ENCODE measurements at regions not wholly inside any gene's neighbourhood (a gene's known extent, or its start where the extent isn't known, plus 50 kb on each side); places are given as distances from the start of the nearest gene placed in this dataset.
A peak's percentile ranks its signal among the peaks of the same experiment; 100 is the strongest.

GRCh38 chr6:25060522-25060921 lies 124.8 kb upstream of the RIPOR2 start:
- ATAC-seq (no peak), DNase-seq (ENCODE audit: low spot score) (no peak)
- Mint-ChIP-seq H3K9me3 (peaks cover 25% of the 10 kb centered on the region), H3K36me3 (peaks cover 8% of the 10 kb centered on the region; the same call in 1 of the 2 replicates), H3K4me1 (peaks cover 24% of the 10 kb centered on the region), H3K4me3 (no peak overlapping the region), H3K27me3 (ENCODE audit: low read depth) (no peaks in the 10 kb centered on the region), H3K27ac (no peak overlapping the region)
- CTCF ChIA-PET, result interaction anchor here (0.8 to 3.4 kb wide), 2 partner anchors 43 to 68 kb away, joined by 4 to 14 read pairs; no protein-coding TSS in a partner anchor
- TF ChIP-seq E2F1 (CRISPR knock-in tag; IDR thresholded peaks at IDR 0.05), result no peak
- TF ChIP-seq ZNF416 (CRISPR knock-in tag; IDR thresholded peaks at IDR 0.05), result peak; percentile 94
- POLR2A ChIA-PET, result interaction anchor here (0.6 kb wide), 1 partner anchor 194 kb away, joined by 4 read pairs; no protein-coding TSS in a partner anchor

GRCh38 chr6:25061289-25061936 lies 125.7 kb upstream of the RIPOR2 start:
- TF ChIP-seq HMGXB4 (CRISPR knock-in tag; IDR thresholded peaks at IDR 0.05) (no peak), ESRRA (CRISPR knock-in tag; IDR thresholded peaks at IDR 0.05; ENCODE audit: borderline replicate concordance) (no peak), CREB1 (CRISPR knock-in tag; IDR thresholded peaks at IDR 0.05) (no peak), JUN (CRISPR knock-in tag; IDR thresholded peaks at IDR 0.05) (no peak), PREB (CRISPR knock-in tag; IDR thresholded peaks at IDR 0.05; ENCODE audit: borderline replicate concordance) (no peak), USF1 (CRISPR knock-in tag; IDR thresholded peaks at IDR 0.05) (no peak), ELF4 (CRISPR knock-in tag; IDR thresholded peaks at IDR 0.05; ENCODE audit: low read depth) (no peak)
- Mint-ChIP-seq H3K27me3 (ENCODE audit: low read depth) (no peaks in the 10 kb centered on the region), H3K9me3 (peaks cover 16% of the 10 kb centered on the region), H3K27ac (peak overlapping the region; percentile 89), H3K4me3 (no peak overlapping the region), H3K4me1 (peaks cover 24% of the 10 kb centered on the region), H3K36me3 (peaks cover 8% of the 10 kb centered on the region; the same call in 1 of the 2 replicates)
- peak; percentile 85 for ATAC-seq
- no peak for DNase-seq (ENCODE audit: low spot score)
- ChIA-PET CTCF (interaction anchor here (0.8 to 3.4 kb wide), 6 partner anchors 9 to 127 kb away, joined by 3 to 14 read pairs (median 4); no protein-coding TSS in a partner anchor), POLR2A (no interaction called here)

- H3K27ac Mint-ChIP-seq, result peak overlapping the region; percentile 89
- DNase-seq (ENCODE audit: low spot score) (no peak), ATAC-seq (no peak)
- H3K27me3 Mint-ChIP-seq (ENCODE audit: low read depth), result no peaks in the 10 kb centered on the region
- ChIA-PET POLR2A (interaction anchor here (1.0 kb wide), 1 partner anchor 8 kb away, joined by 4 read pairs; no protein-coding TSS in a partner anchor), CTCF (interaction anchor here (0.9 to 3.4 kb wide), 4 partner anchors 9 to 114 kb away, joined by 3 to 14 read pairs (median 11); no protein-coding TSS in a partner anchor)
- no peak overlapping the region for H3K4me3 Mint-ChIP-seq
- peaks cover 24% of the 10 kb centered on the region for H3K4me1 Mint-ChIP-seq
- peaks cover 8% of the 10 kb centered on the region; the same call in 1 of the 2 replicates for H3K36me3 Mint-ChIP-seq
- H3K9me3 Mint-ChIP-seq, result peaks cover 13% of the 10 kb centered on the region
- no peak for TF ChIP-seq ETV6 (CRISPR knock-in tag; IDR thresholded peaks at IDR 0.05)
- no peak for TF ChIP-seq ZBTB43 (CRISPR knock-in tag; IDR thresholded peaks at IDR 0.05)
- TF ChIP-seq SP1 (CRISPR knock-in tag; conservative IDR thresholded peaks at IDR 0.05), result no peak
- TF ChIP-seq ZNF425 (CRISPR knock-in tag; conservative IDR thresholded peaks at IDR 0.05), result no peak
- TF ChIP-seq NR2C2 (CRISPR knock-in tag; IDR thresholded peaks at IDR 0.05), result no peak
- no peak for TF ChIP-seq NR3C1 (CRISPR knock-in tag; conservative IDR thresholded peaks at IDR 0.05; ENCODE audit: low read depth)
- no peak for TF ChIP-seq CDX4 (CRISPR knock-in tag; IDR thresholded peaks at IDR 0.05; ENCODE audit: borderline replicate concordance)
- no peak for TF ChIP-seq ZNF512 (CRISPR knock-in tag; IDR thresholded peaks at IDR 0.05; ENCODE audit: borderline replicate concordance)
These were observed 126.5 kb upstream of the RIPOR2 start for GRCh38 chr6:25062070-25062811.

Measured in WTC11 (cell line).